GM19035 (cell line): ENCODE measurements at regions not wholly inside any gene's neighbourhood (a gene's known extent, or its start where the extent isn't known, plus 50 kb on each side); places are given as distances from the start of the nearest gene placed in this dataset.

ENCODE experiments used
- ATAC-seq: cut with Tn5 transposase; IDR thresholded peaks from one replicate; pipeline ENCODE4 v1.9.1; 2021; ENCODE audit not compliant: unreplicated experiment

DNA sequence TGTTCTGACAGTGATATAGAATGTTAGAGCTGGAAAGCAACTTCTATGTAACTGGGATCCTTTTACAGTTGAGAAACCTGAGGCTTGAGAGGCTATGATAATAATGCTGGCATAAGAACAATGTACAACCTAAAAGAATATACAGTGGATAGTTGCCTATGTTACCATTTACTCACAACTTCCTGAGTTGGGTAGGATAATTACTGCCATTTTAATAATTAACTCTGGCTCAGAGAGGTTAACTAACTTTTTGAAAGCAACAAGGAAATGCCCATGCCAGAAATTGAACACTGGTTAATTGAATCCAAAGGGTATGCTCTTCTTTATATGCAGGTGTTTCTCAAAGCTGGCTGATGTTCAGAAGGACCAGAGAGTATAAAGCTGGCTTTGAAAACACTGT is 530.7 kb upstream of the MAP3K7 start:
- no peak for ATAC-seq

GRCh38 chr6:91114123-91114708 is 527.3 kb upstream of the MAP3K7 start:
- ATAC-seq, result no peak

GRCh38 chr6:91106083-91106482 is 519.2 kb upstream of the MAP3K7 start:
- no peak for ATAC-seq

DNA sequence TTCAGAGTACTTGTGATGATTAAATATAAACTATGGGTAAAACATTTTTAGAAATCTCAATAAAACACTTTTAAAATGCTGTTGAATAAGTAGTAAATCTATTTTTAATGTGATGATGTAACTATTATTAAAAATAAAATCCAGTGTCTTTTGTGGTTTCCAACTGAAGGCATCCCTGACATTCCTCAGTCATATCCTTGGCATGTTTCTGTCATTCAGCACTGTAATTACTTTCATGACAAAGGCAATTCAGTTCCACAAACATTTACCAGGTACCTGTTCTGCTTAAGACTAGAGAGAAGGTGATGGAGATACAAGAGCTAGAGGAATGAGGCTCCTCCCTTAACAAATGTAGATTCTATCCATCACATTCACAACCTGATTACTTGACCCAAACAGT is 518.7 kb upstream of the MAP3K7 start:
- ATAC-seq, result no peak

GRCh38 chr6:91099479-91099878 is 512.6 kb upstream of the MAP3K7 start:
- ATAC-seq, result no peak

DNA sequence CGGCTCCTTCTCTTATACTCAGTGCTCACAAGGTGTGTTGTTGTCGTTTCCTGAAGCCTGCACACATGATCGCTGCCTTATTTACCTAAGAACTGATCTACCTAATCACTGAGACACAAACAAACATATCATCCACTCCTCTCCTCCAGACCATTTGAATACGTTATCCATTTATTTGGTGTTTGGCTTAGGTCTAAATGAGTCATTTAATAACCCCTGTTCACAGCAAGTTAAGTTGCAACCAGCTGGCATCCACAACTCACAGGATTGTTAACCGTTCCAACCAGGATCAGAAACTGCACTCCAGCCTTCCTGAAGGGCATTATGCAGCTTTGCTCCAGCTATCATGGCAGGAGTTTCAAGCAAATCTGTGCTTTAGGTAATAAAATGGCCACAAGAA is 511.1 kb upstream of the MAP3K7 start:
- no peak for ATAC-seq

DNA sequence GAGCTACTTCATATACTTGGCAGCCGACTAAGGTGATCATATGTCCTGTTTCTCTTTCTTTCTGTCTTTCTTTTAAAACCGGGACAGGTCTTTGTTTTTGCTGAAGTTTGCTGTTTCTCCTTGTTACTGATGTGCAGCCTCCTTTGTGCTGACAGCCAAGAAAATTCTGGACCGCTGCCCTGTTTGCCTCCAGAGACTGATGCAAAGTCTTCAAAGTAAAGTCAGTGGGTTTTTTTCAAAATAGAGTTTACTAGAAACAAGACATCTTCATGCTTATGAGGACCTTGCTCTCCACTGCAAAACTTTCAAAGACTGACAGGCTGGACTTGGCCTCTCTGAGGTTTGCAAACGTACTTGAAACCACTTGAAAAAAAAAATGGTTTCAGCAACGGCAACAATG is 510.5 kb upstream of the MAP3K7 start:
- no peak for ATAC-seq

DNA sequence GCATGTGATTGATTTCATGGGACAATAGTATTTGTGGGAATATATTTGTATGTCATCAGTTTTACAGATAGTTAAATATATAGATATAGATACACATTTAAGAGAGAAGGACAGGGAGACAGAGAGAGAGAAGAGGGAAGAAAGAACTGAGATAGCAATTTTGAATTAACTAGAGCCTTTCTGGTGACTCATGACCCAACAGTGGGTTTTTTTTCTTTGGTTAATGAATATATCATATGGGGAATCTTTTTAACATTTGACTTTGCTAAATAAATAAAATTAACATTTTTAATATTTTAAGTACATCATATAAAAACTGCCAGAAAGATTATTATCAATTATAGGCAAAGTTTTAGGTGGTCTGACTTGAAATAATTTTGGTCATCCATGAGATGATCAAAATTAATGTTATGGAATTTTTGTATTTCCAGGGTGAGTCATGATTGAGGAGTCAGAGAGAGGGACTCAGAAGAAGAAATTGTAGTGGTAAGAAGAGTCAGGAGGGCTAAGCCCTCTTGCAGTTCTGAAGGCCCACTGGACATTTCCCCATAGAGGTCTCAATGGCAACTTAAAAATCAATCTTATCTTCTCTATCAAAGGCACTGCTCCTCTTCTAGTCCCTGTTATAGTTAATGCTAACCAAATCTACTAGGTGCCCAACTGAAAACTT is 508.1 kb upstream of the MAP3K7 start:
- ATAC-seq, result no peak

DNA sequence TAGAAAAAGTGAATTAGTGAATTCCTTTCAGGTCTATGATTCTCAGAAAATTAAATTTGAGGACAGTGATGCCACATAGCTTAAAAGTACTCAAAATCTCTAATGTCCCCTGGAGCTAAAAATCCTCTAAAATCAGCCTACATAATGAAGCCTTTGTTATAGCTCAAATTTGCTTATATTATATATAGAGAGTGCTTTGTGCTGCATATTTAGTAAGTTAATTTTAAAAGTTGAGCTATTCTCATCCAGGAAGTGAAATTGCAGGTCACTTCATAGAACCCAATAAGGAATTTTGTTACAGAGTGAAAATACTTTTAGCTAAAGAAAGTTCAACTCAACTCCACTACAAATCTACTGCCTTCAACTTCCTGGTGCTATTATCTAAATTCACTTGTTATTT is 507.5 kb upstream of the MAP3K7 start:
- no peak for ATAC-seq

GRCh38 chr6:91088976-91089375 is 502.1 kb upstream of the MAP3K7 start:
- ATAC-seq, result no peak

DNA sequence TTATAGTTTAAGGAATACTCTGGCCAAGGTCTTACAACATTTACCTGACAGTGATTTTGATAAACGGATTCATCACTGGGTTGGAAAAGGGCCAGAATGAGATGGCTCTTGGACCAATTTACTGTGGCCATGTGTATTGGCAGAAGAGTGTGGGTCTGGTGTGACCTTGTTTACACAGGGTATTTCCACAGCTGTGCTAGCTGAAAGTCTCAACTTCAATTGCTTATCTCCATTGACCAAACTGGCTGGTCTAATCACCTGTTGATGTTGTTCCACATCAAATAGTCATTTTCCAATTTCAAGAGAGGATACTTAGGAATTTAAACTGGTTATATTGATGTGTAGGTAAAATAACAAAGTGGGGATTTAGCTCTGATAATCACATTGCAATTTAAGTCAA is 501.6 kb upstream of the MAP3K7 start:
- no peak for ATAC-seq

DNA sequence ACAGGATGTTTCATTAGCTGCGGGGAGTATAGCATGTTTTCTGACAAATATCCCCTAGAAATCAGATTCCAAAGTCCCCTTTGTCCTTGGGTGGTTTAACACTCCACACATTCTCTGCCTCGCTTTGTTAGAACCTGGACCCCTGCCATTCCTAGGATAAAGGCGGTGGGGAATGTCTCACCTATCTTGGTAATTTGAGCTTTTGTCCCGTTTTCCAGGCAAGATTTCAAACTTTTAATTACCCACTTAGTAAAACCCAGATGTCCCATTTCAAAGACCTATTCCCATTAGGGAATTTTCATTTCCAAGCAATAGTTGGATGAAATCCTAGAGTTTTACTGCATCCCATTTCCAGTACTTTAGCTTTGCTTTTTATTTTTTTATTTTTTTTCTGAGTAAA is 501.0 kb upstream of the MAP3K7 start:
- ATAC-seq, result no peak

- no peak for ATAC-seq
These were observed 496.3 kb upstream of the MAP3K7 start for GRCh38 chr6:91083211-91083610.

DNA sequence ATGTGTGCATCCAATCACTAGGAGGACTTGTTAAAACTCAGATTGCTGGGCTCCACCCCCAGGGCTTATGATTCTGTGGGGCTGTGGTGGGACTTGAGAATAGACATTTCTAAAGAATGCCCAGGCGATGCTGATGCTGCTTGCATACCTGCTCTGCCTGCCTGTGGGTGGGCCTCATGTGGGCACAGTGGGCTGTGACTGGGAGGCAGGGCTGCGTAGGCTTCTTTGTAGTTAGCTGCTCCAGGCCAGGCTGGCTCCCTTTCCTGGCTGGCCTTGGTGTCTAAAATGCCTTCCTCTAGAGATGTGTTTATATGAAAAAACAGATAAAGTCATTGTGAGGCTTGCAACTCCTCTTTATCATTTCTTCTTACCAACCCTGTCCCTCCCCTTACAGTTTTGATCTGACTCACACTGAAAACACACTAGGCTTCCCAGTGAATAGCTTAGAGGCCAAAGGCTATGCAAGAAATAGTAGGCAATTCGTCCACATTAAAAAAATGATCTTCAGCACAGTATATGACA is 495.5 kb upstream of the MAP3K7 start:
- ATAC-seq, result no peak

- peak; percentile 63 for ATAC-seq
These were observed 494.7 kb upstream of the MAP3K7 start for GRCh38 chr6:91081452-91082067.

GRCh38 chr6:91080871-91081270 is 494.0 kb upstream of the MAP3K7 start:
- ATAC-seq, result no peak

- no peak for ATAC-seq
These were observed 493.1 kb upstream of the MAP3K7 start for GRCh38 chr6:91079969-91080368.

DNA sequence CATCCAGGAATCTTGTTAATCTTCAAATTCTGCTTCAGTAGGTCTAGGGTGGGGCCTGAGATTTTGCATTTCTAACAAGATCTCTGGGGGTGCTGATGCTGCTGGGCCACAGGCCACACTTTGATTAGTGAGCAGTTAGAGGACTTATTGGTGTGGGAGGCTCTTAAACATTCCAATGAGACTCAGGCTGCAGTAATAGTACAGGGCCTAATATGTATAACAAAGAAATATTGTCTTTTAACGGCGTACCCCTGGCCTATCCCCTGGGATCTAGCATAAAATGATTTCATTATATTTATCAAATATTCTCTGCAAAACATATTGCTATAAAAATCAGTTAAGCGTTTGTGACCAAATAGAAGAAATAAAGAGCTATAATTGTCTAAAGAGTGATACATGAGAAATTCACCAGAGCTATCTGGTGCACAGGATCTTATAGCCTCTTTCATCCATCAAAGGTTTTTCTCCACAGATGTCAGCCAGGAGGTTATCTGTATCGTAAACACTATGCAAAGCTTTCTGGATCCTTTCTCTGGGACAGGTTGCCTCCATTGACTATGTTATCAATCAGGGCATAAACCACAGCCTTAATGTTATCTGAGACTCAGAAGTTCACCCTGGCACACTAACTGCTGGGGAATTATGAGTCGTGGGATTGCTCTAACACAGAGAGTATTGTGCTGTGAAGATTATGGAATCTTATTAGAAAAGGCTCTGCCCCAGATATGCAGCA is 488.5 kb upstream of the MAP3K7 start:
- no peak for ATAC-seq

GRCh38 chr6:91063362-91063761 is 476.5 kb upstream of the MAP3K7 start:
- ATAC-seq, result no peak

GRCh38 chr6:91057689-91058088 is 470.8 kb upstream of the MAP3K7 start:
- no peak for ATAC-seq

- no peak for ATAC-seq
These were observed 469.1 kb upstream of the MAP3K7 start for GRCh38 chr6:91055959-91056358.
